GM12872 (cell line): ENCODE measurements at regions not wholly inside any gene's neighbourhood (a gene's known extent, or its start where the extent isn't known, plus 50 kb on each side); places are given as distances from the start of the nearest gene placed in this dataset.

Source experiments
- CTCF ChIP-seq: IDR thresholded peaks from 3 replicates; pipeline ENCODE4 v1.5.1; 2011; ENCODE audit warnings: low read depth, mild to moderate bottlenecking, low read length, moderate library complexity; ENCODE audit not compliant: insufficient read depth

DNA sequence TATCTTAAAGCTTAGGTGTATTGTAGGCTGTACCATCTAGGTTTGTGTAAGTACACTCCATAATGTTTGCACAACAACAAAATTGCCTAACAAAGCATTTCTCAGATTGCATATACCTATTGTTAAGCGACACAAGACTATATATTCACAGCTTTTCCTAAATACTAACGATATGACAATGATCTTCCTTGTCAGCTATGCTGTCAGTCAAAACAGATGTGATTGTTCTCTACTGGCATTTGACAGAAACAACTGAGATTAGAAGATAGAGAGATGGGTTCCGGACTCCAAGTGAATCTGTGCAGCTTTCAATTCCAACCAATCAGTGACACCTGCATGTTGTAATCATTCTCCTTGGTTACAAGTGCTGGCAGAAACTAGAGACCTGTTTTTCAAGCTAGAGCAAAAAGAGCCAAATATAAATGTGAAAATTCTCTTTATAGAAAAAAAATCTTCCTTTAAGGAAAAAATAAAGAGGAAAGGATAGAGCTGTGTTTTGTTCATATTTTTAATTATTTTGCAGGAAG lies 1232.3 kb upstream of the SLC39A10 start:
- no peak for TF ChIP-seq CTCF

DNA sequence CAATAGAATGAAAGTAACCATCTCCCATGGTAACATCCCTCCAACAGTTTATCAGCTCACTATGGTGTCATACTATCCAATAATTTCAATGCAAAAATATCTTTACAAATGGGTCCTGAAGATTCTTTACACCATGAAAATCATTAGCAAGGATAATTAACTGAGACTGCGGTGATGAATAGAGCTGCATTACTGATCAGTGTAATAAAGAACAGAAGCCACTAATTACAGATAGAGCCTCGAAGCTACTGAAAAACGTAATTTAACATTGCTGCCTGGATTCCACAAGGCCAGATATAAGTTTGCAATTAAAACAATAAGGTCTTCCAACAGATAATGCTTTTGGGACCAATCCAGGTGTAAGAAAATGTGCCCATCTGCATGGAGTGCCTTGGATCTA lies 1245.8 kb upstream of the SLC39A10 start:
- no peak for TF ChIP-seq CTCF

GRCh38 chr2:194395818-194396217 lies 1261.2 kb upstream of the SLC39A10 start:
- no peak for TF ChIP-seq CTCF

DNA sequence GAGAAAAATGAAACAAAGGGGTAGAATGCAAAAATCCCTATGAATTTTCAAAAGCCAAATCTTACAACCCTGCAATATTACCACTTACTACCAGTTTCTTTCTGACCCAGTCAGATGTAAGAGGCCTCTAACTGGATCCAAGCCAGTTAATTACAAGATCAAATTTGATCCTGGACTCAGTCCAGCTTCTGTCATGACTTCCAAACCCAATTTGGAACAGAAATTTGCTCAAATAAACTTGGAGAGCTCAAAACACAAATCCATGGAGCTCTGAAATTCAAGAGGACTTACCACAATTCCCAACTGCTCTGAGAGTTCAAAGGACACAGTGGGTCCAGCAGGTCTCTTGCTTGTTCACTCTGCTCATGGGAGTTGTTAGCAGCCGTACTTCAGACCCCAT lies 1271.7 kb upstream of the SLC39A10 start:
- TF ChIP-seq CTCF, result no peak

- TF ChIP-seq CTCF, result no peak
Observed at GRCh38 chr2:194383401-194383800, 1273.6 kb upstream of the SLC39A10 start.

- TF ChIP-seq CTCF, result no peak
Observed at GRCh38 chr2:194382221-194382620, 1274.8 kb upstream of the SLC39A10 start.

GRCh38 chr2:194380011-194380410 lies 1277.0 kb upstream of the SLC39A10 start:
- no peak for TF ChIP-seq CTCF

DNA sequence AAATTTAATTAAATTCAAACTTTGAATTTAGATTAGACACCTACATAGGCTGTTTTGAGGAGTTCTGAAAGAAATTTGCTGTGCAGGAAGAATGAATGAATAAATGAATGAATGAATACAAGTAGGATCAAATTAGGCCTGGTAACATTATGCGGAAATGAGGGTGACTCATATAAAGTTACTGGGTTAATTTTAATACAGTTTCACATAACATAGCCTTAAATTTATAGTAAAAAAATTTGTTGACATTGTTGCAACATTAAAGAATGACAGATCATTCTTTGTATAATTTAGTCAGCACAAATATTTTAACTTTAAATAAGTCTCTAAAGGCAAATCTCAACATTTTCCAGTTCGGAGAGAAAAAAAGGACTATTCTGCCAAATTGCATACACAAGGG lies 1293.1 kb upstream of the SLC39A10 start:
- TF ChIP-seq CTCF, result no peak
